ENCODE measurements at regions not wholly inside any gene's neighbourhood (a gene's known extent, or its start where the extent isn't known, plus 50 kb on each side); places are given as distances from the start of the nearest gene placed in this dataset.

GRCh38 chr5:68544648-68545552 is 329.3 kb downstream of the PIK3R1 start:
- CTCF ChIA-PET = no interaction called here
- BruUV-seq (replicated peaks) = no TSS peak
- Histone ChIP-seq H3K9me2 (ENCODE audit: insufficient read depth) (no peaks in the 10 kb centered on the region), H3K27me3 (ENCODE audit: insufficient read depth, low read length) (no peaks in the 10 kb centered on the region), H3K36me3 (ENCODE audit: control insufficient read depth in 1 of 2, insufficient read depth in 2 of 2, low read length in 2 of 2) (no peaks in the 10 kb centered on the region), H4K20me1 (ENCODE audit: insufficient read depth) (no peaks in the 10 kb centered on the region), H3K79me2 (ENCODE audit: insufficient read depth, low read length) (no peaks in the 10 kb centered on the region), H3K4me2 (ENCODE audit: low read length) (no peak overlapping the region), H3K9me3 (ENCODE audit: control insufficient read depth in 1 of 2, insufficient read depth in 1 of 2, low read depth in 1 of 2, low read length in 2 of 2) (no peaks in the 10 kb centered on the region), H3K27ac (ENCODE audit: low read depth, low read length) (no peak overlapping the region), H3K4me3 (replicated peaks in 1 of 2; ENCODE audit: low read depth in 1 of 2, low read length in 2 of 2) (no peak overlapping the region), H2AFZ (ENCODE audit: low read depth, low read length, poor library complexity, severe bottlenecking) (no peak overlapping the region), H3K9ac (ENCODE audit: low read length) (no peak overlapping the region), H3K4me1 (ENCODE audit: control insufficient read depth in 1 of 2, insufficient read depth in 2 of 2, low read length in 2 of 2) (peaks cover 2 to 18% of the 10 kb centered on the region in 2 experiments; a peak in 2 of 4 replicates)
- DNase-seq (ENCODE audit: low read depth, low spot score) (no peak), ATAC-seq (no peak)
- intact Hi-C loops (cut with micrococcal nuclease) = loop anchor here (10.0 kb wide), 1 partner anchor 260 kb away; no protein-coding TSS in a partner anchor
- RAD21 ChIA-PET (ENCODE audit: low non-redundant PET in 1 of 2, low total read pairs in 2 of 2, uncharacterized antibody in 2 of 2, unreplicated experiment in 2 of 2) = no interaction called here
- POLR2A ChIA-PET = no interaction called here
- no peak for TF ChIP-seq SIN3A (IDR thresholded peaks at IDR 0.05; ENCODE audit: low read depth)
- TF ChIP-seq JUND (IDR thresholded peaks at IDR 0.05) = no peak
- TF ChIP-seq EZH2phosphoT487 (IDR thresholded peaks at IDR 0.05; ENCODE audit: borderline replicate concordance) = no peak
- TF ChIP-seq FOSL1 (IDR thresholded peaks at IDR 0.05; ENCODE audit: low read depth) = no peak
- TF ChIP-seq YY1 (IDR thresholded peaks at IDR 0.05; ENCODE audit: extremely low read depth, insufficient replicate concordance, low read depth, low read length) = no peak
- no peak for TF ChIP-seq REST (IDR thresholded peaks at IDR 0.05; ENCODE audit: low read depth)

Data from HCT116 (cell line).